HCT116 (cell line): ENCODE measurements at regions not wholly inside any gene's neighbourhood (a gene's known extent, or its start where the extent isn't known, plus 50 kb on each side); places are given as distances from the start of the nearest gene placed in this dataset.

Experiments
- ATAC-seq: fragments of 200-7000 bp; cut with Tn5 transposase; 2 replicates; pipeline ENCODE4 v1.9.1; 2020; ENCODE audit warnings: mild to moderate bottlenecking, moderate library complexity
- BruUV-seq: library from RNA; stranded (reverse); fragments of 400-500 nt; replicated peaks from 2 replicates; lab custom pipeline; 2021; lab: Mats Ljungman, UMichigan
- CTCF ChIA-PET: fragments of 300-600 bp; sonication (Branson Sonifier 250); formaldehyde crosslinking; loops from one replicate; lab custom pipeline; 2021; ENCODE audit warnings: antibody characterized with exemption; lab: Charles Lee
- POLR2A ChIA-PET: fragments of 300-600, 350-600 bp; sonication (Branson Sonifier 250); formaldehyde crosslinking; loops from one replicate; lab custom pipeline; 2021; ENCODE audit warnings: antibody characterized with exemption; lab: Charles Lee
- RAD21 ChIA-PET, 2 experiments: fragments of 300-600 bp; sonication (Branson Sonifier 250); formaldehyde crosslinking; loops; one replicate each; lab custom pipeline; 2023; ENCODE audit warnings: low total read pairs in 2 of 2; ENCODE audit not compliant: uncharacterized antibody in 2 of 2, unreplicated experiment in 2 of 2, low non-redundant PET in 1 of 2; lab: Charles Lee
- DNase-seq: peaks from one replicate; pipeline ENCODE4 v3.0.0-alpha.2; 2010; ENCODE audit warnings: low read depth, low spot score
- H2AFZ ChIP-seq: fragments of 200-600 bp; shearing (Covaris generic), sonication (generic); 2 replicates; pipeline ENCODE4 v1.6.1; 2017; ENCODE audit warnings: low read depth, mixed run types, mixed read lengths, antibody characterized with exemption, low read length; ENCODE audit not compliant: poor library complexity, severe bottlenecking
- H3K27ac ChIP-seq: 2 replicates; pipeline ENCODE4 v1.5.1; 2012; ENCODE audit warnings: low read depth, low read length
- H3K27me3 ChIP-seq: fragments of 200-600 bp; sonication (generic); 2 replicates; pipeline ENCODE4 v1.6.1; 2016; ENCODE audit warnings: mixed run types, low read length, mixed read lengths; ENCODE audit not compliant: insufficient read depth
- H3K36me3 ChIP-seq, 2 experiments: fragments of 200-500 bp in 1 of 2; fragments of 200-600 bp in 1 of 2; sonication (Bioruptor generic) in 1 of 2; sonication (generic) in 1 of 2; 2 replicates each; pipeline versions ENCODE4 v1.5.1 to v1.6.1; 2014 to 2016; ENCODE audit warnings: low read length in 2 of 2, inconsistent platforms in 1 of 2, mixed read lengths in 1 of 2, mixed run types in 1 of 2; ENCODE audit not compliant: insufficient read depth in 2 of 2, control insufficient read depth in 1 of 2
- H3K4me1 ChIP-seq, 2 experiments: fragments of 200-600 bp in 1 of 2; sonication (generic) in 1 of 2; 2 replicates each; pipeline versions ENCODE4 v1.5.1 to v1.6.1; 2012 to 2017; ENCODE audit warnings: low read length in 2 of 2, inconsistent platforms in 1 of 2, mild to moderate bottlenecking in 1 of 2, mixed read lengths in 1 of 2, mixed run types in 1 of 2, moderate library complexity in 1 of 2; ENCODE audit not compliant: insufficient read depth in 2 of 2, control insufficient read depth in 1 of 2
- H3K4me2 ChIP-seq: fragments of 200-600 bp; sonication (generic); 2 replicates; pipeline ENCODE4 v1.6.1; 2017; ENCODE audit warnings: mixed run types, low read length, mixed read lengths
- H3K4me3 ChIP-seq, 2 experiments: fragments of 200-600 bp in 1 of 2; sonication (generic) in 1 of 2; replicated peaks in 1 of 2; 2 replicates each; pipeline ENCODE4 v1.5.1; 2011 to 2016; ENCODE audit warnings: low read length in 2 of 2, control low read depth in 1 of 2, low read depth in 1 of 2, mild to moderate bottlenecking in 1 of 2, mixed read lengths in 1 of 2, mixed run types in 1 of 2
- H3K79me2 ChIP-seq: fragments of 200-600 bp; sonication (generic); 2 replicates; pipeline ENCODE4 v1.6.1; 2017; ENCODE audit warnings: mild to moderate bottlenecking, mixed run types, low read length, moderate library complexity, mixed read lengths; ENCODE audit not compliant: insufficient read depth
- H3K9ac ChIP-seq: fragments of 200-600 bp; sonication (generic); 2 replicates; pipeline ENCODE4 v1.6.1; 2016; ENCODE audit warnings: low read length, mixed read lengths
- H3K9me2 ChIP-seq: fragments of 200-600 bp; sonication (generic), shearing (Covaris generic); 2 replicates; pipeline ENCODE4 v1.6.1; 2017; ENCODE audit warnings: mixed run types, mild to moderate bottlenecking, moderate library complexity; ENCODE audit not compliant: insufficient read depth
- H3K9me3 ChIP-seq, 2 experiments: fragments of 200-500 bp in 1 of 2; fragments of 200-600 bp in 1 of 2; sonication (Bioruptor generic) in 1 of 2; sonication (generic) in 1 of 2; 2 replicates each; pipeline ENCODE4 v1.6.1; 2014 to 2017; ENCODE audit warnings: low read length in 2 of 2, mixed read lengths in 2 of 2, inconsistent platforms in 1 of 2, low read depth in 1 of 2, mild to moderate bottlenecking in 1 of 2, mixed run types in 1 of 2, moderate library complexity in 1 of 2; ENCODE audit not compliant: control insufficient read depth in 1 of 2, insufficient read depth in 1 of 2
- H4K20me1 ChIP-seq: fragments of 200-600 bp; sonication (generic), shearing (Covaris generic); 2 replicates; pipeline ENCODE4 v1.6.1; 2017; ENCODE audit warnings: mixed run types, mild to moderate bottlenecking, moderate library complexity; ENCODE audit not compliant: insufficient read depth
- CBX3 ChIP-seq: IDR thresholded peaks from 2 replicates; pipeline ENCODE4 v1.6.1; 2012; ENCODE audit warnings: low read depth
- CEBPB ChIP-seq: IDR thresholded peaks from 2 replicates; pipeline ENCODE4 v1.6.1; 2012; ENCODE audit warnings: low read depth
- EZH2 ChIP-seq: fragments of 200-600 bp; sonication (generic); IDR thresholded peaks from 2 replicates; pipeline ENCODE4 v1.6.1; 2017; ENCODE audit warnings: antibody characterized with exemption, mixed run types
- EZH2phosphoT487 ChIP-seq: fragments of 200-600 bp; IDR thresholded peaks from 2 replicates; pipeline ENCODE4 v1.6.1; 2018; ENCODE audit warnings: antibody characterized with exemption, borderline replicate concordance
- FOSL1 ChIP-seq: IDR thresholded peaks from 2 replicates; pipeline ENCODE4 v1.6.1; 2012; ENCODE audit warnings: low read depth
- POLR2A ChIP-seq: IDR thresholded peaks from 2 replicates; pipeline ENCODE4 v1.7.0; 2011; ENCODE audit warnings: borderline replicate concordance; ENCODE audit not compliant: insufficient read depth, insufficient read length; ENCODE audit errors: extremely low read depth
- RAD21 ChIP-seq: IDR thresholded peaks from 2 replicates; pipeline ENCODE4 v1.6.1; 2012; ENCODE audit warnings: low read depth, mild to moderate bottlenecking
- REST ChIP-seq: IDR thresholded peaks from 2 replicates; pipeline ENCODE4 v1.6.1; 2012; ENCODE audit warnings: low read depth
- SRF ChIP-seq: IDR thresholded peaks from 2 replicates; pipeline ENCODE4 v1.6.1; 2012; ENCODE audit warnings: low read depth
- TCF7L2 ChIP-seq: IDR thresholded peaks from 2 replicates; pipeline ENCODE4 v1.7.0; 2011; ENCODE audit warnings: borderline replicate concordance, inconsistent platforms; ENCODE audit not compliant: insufficient read depth, insufficient read length; ENCODE audit errors: extremely low read depth
- YY1 ChIP-seq: IDR thresholded peaks from 2 replicates; pipeline ENCODE4 v1.6.1; 2011; ENCODE audit warnings: low read length, low read depth, moderate library complexity, mild to moderate bottlenecking; ENCODE audit not compliant: insufficient replicate concordance; ENCODE audit errors: extremely low read depth
- intact Hi-C: fragments of 100-400 bp; cut with micrococcal nuclease; formaldehyde crosslinking; loops from 2 replicates; pipeline ENCODE4 v1.10.0; 2022
- TF ChIP-seq, protein P1 (sequence below), 3 experiments: fragments of 200-600 bp in 1 of 3; sonication (generic) in 1 of 3; IDR thresholded peaks in 2 of 3; conservative IDR thresholded peaks in 1 of 3; 2 replicates each; pipeline ENCODE4 v1.5.1; 2012 to 2017; ENCODE audit warnings: low read depth in 2 of 3, low read length in 2 of 3, antibody characterized with exemption in 1 of 3, borderline replicate concordance in 1 of 3, control low read depth in 1 of 3, mild to moderate bottlenecking in 1 of 3, mixed read lengths in 1 of 3, mixed run types in 1 of 3, moderate library complexity in 1 of 3; ENCODE audit not compliant: insufficient read depth in 1 of 3

GRCh38 chr1:87800006-87800405 lies 471.3 kb downstream of the LMO4 start:
- DNase-seq (no peak), ATAC-seq (no peak)
- no peak overlapping the region for H3K9ac ChIP-seq
- no peaks in the 10 kb centered on the region for H3K9me3 ChIP-seq
- H3K4me2 ChIP-seq: no peak overlapping the region
- no peak overlapping the region for H3K4me3 ChIP-seq
- RAD21 ChIA-PET: no interaction called here
- TF ChIP-seq SRF (no peak), CBX3 (no peak), POLR2A (no peak), TCF7L2 (no peak), EZH2phosphoT487 (no peak), YY1 (no peak), FOSL1 (no peak), REST (no peak), CEBPB (no peak), EZH2 (no peak), RAD21 (no peak)
- TF ChIP-seq, protein P1, sequence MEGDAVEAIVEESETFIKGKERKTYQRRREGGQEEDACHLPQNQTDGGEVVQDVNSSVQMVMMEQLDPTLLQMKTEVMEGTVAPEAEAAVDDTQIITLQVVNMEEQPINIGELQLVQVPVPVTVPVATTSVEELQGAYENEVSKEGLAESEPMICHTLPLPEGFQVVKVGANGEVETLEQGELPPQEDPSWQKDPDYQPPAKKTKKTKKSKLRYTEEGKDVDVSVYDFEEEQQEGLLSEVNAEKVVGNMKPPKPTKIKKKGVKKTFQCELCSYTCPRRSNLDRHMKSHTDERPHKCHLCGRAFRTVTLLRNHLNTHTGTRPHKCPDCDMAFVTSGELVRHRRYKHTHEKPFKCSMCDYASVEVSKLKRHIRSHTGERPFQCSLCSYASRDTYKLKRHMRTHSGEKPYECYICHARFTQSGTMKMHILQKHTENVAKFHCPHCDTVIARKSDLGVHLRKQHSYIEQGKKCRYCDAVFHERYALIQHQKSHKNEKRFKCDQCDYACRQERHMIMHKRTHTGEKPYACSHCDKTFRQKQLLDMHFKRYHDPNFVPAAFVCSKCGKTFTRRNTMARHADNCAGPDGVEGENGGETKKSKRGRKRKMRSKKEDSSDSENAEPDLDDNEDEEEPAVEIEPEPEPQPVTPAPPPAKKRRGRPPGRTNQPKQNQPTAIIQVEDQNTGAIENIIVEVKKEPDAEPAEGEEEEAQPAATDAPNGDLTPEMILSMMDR (IDR thresholded peaks at IDR 0.05 in 2 of 3, conservative IDR thresholded peaks at IDR 0.05 in 1 of 3; ENCODE audit: borderline replicate concordance in 1 of 3, insufficient read depth in 1 of 3, low read depth in 2 of 3, low read length in 2 of 3): no peak
- peaks cover 15 to 21% of the 10 kb centered on the region in 2 experiments for H3K4me1 ChIP-seq
- H3K9me2 ChIP-seq: no peaks in the 10 kb centered on the region
- no peaks in the 10 kb centered on the region for H3K27me3 ChIP-seq
- intact Hi-C loops: no loop called here
- no peak overlapping the region for H2AFZ ChIP-seq
- CTCF ChIA-PET: no interaction called here
- H3K27ac ChIP-seq: no peak overlapping the region
- H4K20me1 ChIP-seq: no peaks in the 10 kb centered on the region
- no peaks in the 10 kb centered on the region for H3K36me3 ChIP-seq
- POLR2A ChIA-PET: no interaction called here
- no peaks in the 10 kb centered on the region for H3K79me2 ChIP-seq
- no TSS peak for BruUV-seq
